HFFc6 (cell line): ENCODE measurements at regions not wholly inside any gene's neighbourhood (a gene's known extent, or its start where the extent isn't known, plus 50 kb on each side); places are given as distances from the start of the nearest gene placed in this dataset.

ENCODE experiments used
- DNase-seq: peaks from one replicate; pipeline ENCODE4 v3.0.0-alpha.2; 2018
- H3K27ac Mint-ChIP-seq: 2 replicates; pipeline ENCODE4 v1.8.0; 2020; ENCODE audit warnings: mild to moderate bottlenecking, mixed read lengths
- H3K27me3 Mint-ChIP-seq: 2 replicates; pipeline ENCODE4 v1.8.0; 2021; ENCODE audit warnings: mild to moderate bottlenecking, moderate library complexity, mixed read lengths; ENCODE audit not compliant: insufficient read depth
- H3K36me3 Mint-ChIP-seq: 2 replicates; pipeline ENCODE4 v1.8.0; 2021; ENCODE audit warnings: low read depth, mixed read lengths
- H3K4me1 Mint-ChIP-seq: 2 replicates; pipeline ENCODE4 v1.8.0; 2020; ENCODE audit warnings: low read depth, mixed read lengths
- H3K4me3 Mint-ChIP-seq: 2 replicates; pipeline ENCODE4 v1.8.0; 2020; ENCODE audit warnings: mild to moderate bottlenecking, moderate library complexity, mixed read lengths
- H3K9me3 Mint-ChIP-seq: 2 replicates; pipeline ENCODE4 v1.8.0; 2020; ENCODE audit warnings: mild to moderate bottlenecking, mixed read lengths
- TF ChIP-seq, protein P1 (sequence below): fragments of 200-600 bp; sonication (generic); IDR thresholded peaks from 2 replicates; pipeline ENCODE4 v1.5.0; 2021; ENCODE audit warnings: antibody characterized with exemption, mild to moderate bottlenecking

DNA sequence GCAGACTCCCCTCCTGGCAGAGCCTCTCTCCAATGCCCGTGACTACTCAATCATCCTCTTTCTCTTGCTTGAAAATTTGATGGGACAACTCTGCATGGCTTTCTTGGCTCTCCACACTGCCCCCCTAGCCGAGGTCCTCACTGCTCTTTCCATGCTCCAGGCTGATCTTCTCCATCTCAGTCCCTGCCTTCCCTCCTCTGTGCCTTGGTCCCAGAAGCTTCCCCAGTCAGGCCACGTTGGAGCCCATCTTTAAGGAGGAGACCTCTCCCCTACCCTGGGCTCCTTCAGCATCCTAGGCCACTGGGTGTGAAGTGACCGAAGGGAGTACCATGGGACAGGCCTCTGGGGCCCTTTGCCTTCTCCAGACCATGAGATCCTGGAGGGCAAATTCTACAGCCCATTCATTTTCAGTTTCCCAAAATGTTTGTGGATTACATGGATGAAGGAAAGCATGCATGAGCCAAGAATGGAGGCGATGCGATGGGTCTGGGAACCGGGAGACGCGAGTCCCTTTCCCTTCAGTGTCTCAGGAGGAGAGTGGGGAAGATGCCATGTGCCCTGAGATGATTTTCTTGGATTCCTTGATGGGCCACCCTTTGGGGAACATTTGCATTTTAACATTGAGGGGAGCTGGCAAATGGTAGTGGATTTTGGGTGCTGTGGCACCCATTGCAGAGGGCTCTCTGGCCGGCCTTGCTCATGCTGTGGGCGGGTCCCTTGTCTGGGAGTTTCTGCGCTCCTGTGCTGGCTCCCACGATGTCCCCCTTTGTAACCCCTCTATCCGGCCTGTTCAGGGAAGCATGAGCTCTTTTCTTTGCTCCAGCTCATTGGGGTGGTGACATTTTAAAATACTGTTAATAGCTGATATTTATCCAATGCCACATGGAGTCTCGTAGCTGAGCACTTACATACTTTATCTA, 376.6 kb downstream of the RPS24 start:
- no peak overlapping the region for H3K27ac Mint-ChIP-seq
- no peaks in the 10 kb centered on the region for H3K9me3 Mint-ChIP-seq
- no peaks in the 10 kb centered on the region for H3K36me3 Mint-ChIP-seq
- H3K4me3 Mint-ChIP-seq = no peak overlapping the region
- peaks cover 10% of the 10 kb centered on the region for H3K27me3 Mint-ChIP-seq
- peaks cover 20% of the 10 kb centered on the region for H3K4me1 Mint-ChIP-seq
- TF ChIP-seq, protein P1, sequence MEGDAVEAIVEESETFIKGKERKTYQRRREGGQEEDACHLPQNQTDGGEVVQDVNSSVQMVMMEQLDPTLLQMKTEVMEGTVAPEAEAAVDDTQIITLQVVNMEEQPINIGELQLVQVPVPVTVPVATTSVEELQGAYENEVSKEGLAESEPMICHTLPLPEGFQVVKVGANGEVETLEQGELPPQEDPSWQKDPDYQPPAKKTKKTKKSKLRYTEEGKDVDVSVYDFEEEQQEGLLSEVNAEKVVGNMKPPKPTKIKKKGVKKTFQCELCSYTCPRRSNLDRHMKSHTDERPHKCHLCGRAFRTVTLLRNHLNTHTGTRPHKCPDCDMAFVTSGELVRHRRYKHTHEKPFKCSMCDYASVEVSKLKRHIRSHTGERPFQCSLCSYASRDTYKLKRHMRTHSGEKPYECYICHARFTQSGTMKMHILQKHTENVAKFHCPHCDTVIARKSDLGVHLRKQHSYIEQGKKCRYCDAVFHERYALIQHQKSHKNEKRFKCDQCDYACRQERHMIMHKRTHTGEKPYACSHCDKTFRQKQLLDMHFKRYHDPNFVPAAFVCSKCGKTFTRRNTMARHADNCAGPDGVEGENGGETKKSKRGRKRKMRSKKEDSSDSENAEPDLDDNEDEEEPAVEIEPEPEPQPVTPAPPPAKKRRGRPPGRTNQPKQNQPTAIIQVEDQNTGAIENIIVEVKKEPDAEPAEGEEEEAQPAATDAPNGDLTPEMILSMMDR = no peak
- DNase-seq = no peak

DNA sequence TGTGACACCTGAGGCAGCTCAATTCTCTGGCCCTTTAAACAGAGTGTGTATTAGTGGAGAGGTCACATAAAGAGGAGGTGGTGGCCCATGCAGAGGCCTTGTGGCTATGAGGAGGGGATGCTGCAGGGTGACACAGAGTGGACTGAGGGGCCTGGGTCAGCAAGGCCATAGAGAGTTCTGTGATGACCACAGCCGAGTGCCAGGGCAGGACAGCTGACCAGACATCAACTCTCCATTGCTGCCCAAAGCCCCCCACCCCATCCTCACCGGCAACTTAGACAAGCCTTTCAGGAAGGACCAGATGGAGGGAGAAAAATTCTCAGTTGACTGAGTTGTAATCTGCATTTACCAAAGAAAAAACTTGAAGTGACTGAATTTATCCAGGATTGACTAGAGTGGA, 378.1 kb downstream of the RPS24 start:
- no peaks in the 10 kb centered on the region for H3K9me3 Mint-ChIP-seq
- H3K4me1 Mint-ChIP-seq = peaks cover 27% of the 10 kb centered on the region
- H3K27ac Mint-ChIP-seq = no peak overlapping the region
- TF ChIP-seq, protein P1 = no peak
- no peak for DNase-seq
- no peak overlapping the region for H3K4me3 Mint-ChIP-seq
- no peaks in the 10 kb centered on the region for H3K36me3 Mint-ChIP-seq
- H3K27me3 Mint-ChIP-seq = peaks cover 3% of the 10 kb centered on the region

DNA sequence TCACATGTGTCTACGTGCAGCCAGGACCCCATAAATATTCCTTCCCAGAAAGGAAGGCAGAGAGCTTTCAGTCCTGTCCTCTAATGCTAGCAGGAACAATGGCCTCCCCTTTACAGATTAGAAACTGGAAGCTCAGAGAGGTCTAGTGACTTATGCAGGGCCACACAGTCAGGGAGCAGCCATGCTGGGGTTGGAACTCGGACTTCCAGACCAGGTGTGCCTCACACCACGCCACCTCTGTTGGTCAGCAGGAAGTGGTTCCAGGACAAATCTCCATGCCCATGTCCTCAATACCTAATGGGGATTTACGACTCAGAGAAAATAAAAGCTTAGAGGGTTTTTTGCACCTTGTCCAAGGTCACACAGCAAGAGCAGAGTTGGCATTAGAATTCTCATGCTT, 378.9 kb downstream of the RPS24 start:
- TF ChIP-seq, protein P1 = no peak
- peaks cover 28% of the 10 kb centered on the region for H3K4me1 Mint-ChIP-seq
- H3K4me3 Mint-ChIP-seq = no peak overlapping the region

DNA sequence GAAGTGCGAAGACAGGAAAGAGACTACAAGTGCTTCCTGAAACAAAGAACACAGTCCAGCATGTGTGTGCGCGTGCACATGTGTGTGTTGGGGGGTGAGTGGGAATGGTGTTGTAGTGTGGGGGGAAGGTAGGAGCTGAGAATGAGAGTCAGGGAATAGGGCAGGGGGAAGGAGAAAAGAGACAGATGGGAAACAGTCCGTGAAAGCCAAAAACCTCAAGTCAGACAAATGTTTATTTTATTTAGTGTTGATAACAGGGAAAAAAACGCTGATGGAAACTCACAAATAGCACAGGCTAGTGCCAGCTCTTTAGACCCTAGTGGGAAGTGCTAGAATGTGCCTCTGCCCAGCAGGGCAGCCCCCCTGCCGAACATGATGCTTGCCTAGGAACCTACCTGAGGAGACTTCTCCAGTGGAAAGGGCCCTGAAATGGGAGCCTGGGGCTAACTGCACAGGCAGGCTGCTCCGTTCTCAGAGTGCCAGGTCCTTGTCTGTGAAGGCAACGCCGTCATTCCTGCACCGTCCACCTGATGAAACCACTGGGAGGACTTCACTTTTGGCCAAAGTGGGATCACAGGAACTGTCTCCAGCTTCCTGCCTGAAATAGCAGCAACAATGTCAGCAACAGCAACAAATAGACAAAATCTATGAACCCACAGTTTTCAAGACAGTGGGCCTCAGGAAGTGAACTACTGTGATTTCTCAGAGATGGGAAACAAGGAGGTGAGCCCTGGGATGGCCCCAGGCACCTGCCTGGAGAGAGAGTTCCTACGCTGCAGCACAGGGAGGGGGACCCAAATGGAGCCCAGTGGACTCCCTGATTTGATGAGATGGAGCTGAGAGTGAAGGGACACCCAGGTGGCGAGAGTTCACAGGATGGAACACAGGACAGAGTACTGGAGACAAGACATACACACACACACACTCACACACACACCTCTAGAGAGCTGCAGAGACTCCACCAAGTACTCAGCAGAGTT, 379.7 kb downstream of the RPS24 start:
- Mint-ChIP-seq H3K9me3 (no peaks in the 10 kb centered on the region), H3K27me3 (peaks cover 3% of the 10 kb centered on the region), H3K4me3 (no peak overlapping the region), H3K36me3 (no peaks in the 10 kb centered on the region), H3K27ac (no peak overlapping the region), H3K4me1 (peaks cover 28% of the 10 kb centered on the region)
- DNase-seq = no peak
- TF ChIP-seq, protein P1 = no peak

More for the DNA sequence above, 378.9 kb downstream of the RPS24 start:
- no peak overlapping the region for H3K27ac Mint-ChIP-seq
- no peaks in the 10 kb centered on the region for H3K9me3 Mint-ChIP-seq
- H3K27me3 Mint-ChIP-seq = peaks cover 3% of the 10 kb centered on the region
- H3K36me3 Mint-ChIP-seq = no peaks in the 10 kb centered on the region
- no peak for DNase-seq

DNA sequence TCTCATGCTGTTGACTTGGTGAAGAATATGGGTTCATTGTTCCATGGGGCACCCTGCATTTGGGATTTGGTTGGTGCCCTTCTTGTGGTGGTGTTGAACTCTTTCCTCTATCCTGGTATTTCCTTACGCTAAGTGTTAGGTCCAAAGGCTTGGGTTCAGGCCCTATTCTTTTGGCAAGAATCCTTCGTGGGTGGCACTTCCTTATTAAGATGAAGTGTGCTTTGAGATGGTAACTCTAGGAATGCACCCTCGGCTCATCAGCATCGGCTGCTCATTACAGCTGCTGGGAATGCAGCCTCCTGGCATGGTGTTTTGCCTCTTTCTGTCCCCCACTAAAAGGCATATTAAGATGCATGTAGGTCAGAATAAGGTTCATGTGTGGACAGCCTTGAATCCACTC, 380.7 kb downstream of the RPS24 start:
- no peak overlapping the region for H3K4me3 Mint-ChIP-seq
- H3K27me3 Mint-ChIP-seq = peaks cover under 1% of the 10 kb centered on the region
- H3K4me1 Mint-ChIP-seq = peaks cover 28% of the 10 kb centered on the region
- no peak overlapping the region for H3K27ac Mint-ChIP-seq
- TF ChIP-seq, protein P1 = no peak
- H3K36me3 Mint-ChIP-seq = no peaks in the 10 kb centered on the region
- no peaks in the 10 kb centered on the region for H3K9me3 Mint-ChIP-seq
- no peak for DNase-seq
